Smooth muscle cell (in vitro differentiated cells): ENCODE measurements at regions not wholly inside any gene's neighbourhood (a gene's known extent, or its start where the extent isn't known, plus 50 kb on each side); places are given as distances from the start of the nearest gene placed in this dataset.

ENCODE experiments used
- DNase-seq: peaks from one replicate; lab custom pipeline; 2025; ENCODE audit not compliant: unreplicated experiment; lab: John Stamatoyannopoulos, UW
- H2AFZ ChIP-seq: fragments of 200-600 bp; sonication (generic); 2 replicates; pipeline ENCODE4 v1.6.0; 2016; ENCODE audit warnings: antibody characterized with exemption, low read depth, mild to moderate bottlenecking
- H3F3A ChIP-seq: fragments of 200-600 bp; sonication (generic); 2 replicates; pipeline ENCODE4 v1.6.0; 2017; ENCODE audit warnings: antibody characterized with exemption, low read depth
- H3K27ac ChIP-seq: fragments of 200-600 bp; sonication (generic); 2 replicates; pipeline ENCODE4 v1.5.1; 2016; ENCODE audit warnings: low read depth, mild to moderate bottlenecking
- H3K27me3 ChIP-seq: fragments of 200-600 bp; sonication (generic); 2 replicates; pipeline ENCODE4 v1.6.1; 2016; ENCODE audit warnings: low read depth, mild to moderate bottlenecking
- H3K36me3 ChIP-seq: fragments of 200-600 bp; sonication (generic); 2 replicates; pipeline ENCODE4 v1.5.1; 2016; ENCODE audit warnings: low read depth
- H3K4me1 ChIP-seq: fragments of 200-600 bp; sonication (generic); 2 replicates; pipeline ENCODE4 v1.5.1; 2016; ENCODE audit warnings: low read depth
- H3K4me2 ChIP-seq: fragments of 200-600 bp; sonication (generic); 2 replicates; pipeline ENCODE4 v1.6.0; 2016; ENCODE audit warnings: mild to moderate bottlenecking
- H3K4me3 ChIP-seq: fragments of 200-600 bp; sonication (generic); 2 replicates; pipeline ENCODE4 v1.5.1; 2016; ENCODE audit warnings: mild to moderate bottlenecking
- H3K79me2 ChIP-seq: fragments of 200-600 bp; sonication (generic); 2 replicates; pipeline ENCODE4 v1.6.0; 2016; ENCODE audit warnings: low read depth, mild to moderate bottlenecking
- H3K9ac ChIP-seq: fragments of 200-600 bp; sonication (generic); 2 replicates; pipeline ENCODE4 v1.6.0; 2016; ENCODE audit warnings: low read depth
- H3K9me3 ChIP-seq: fragments of 200-600 bp; sonication (generic); replicated peaks from 2 replicates; pipeline ENCODE4 v1.5.1; 2016; ENCODE audit warnings: low read depth
- H4K20me1 ChIP-seq: fragments of 200-600 bp; sonication (generic); 2 replicates; pipeline ENCODE4 v1.6.0; 2016; ENCODE audit warnings: low read depth
- whole genome bisulfite sequencing: methylation state at CpG from one replicate; pipeline ENCODE4 v1.1.7; 2016; ENCODE audit warnings: low lambda C conversion rate; 5-methylcytosine and 5-hydroxymethylcytosine counted together
- TF ChIP-seq, protein P1 (sequence below): fragments of 200-600 bp; sonication (generic); IDR thresholded peaks from 2 replicates; pipeline ENCODE4 v1.5.1; 2017; ENCODE audit warnings: borderline replicate concordance, mild to moderate bottlenecking, antibody characterized with exemption; ENCODE audit not compliant: insufficient read depth, poor library complexity, severe bottlenecking

DNA sequence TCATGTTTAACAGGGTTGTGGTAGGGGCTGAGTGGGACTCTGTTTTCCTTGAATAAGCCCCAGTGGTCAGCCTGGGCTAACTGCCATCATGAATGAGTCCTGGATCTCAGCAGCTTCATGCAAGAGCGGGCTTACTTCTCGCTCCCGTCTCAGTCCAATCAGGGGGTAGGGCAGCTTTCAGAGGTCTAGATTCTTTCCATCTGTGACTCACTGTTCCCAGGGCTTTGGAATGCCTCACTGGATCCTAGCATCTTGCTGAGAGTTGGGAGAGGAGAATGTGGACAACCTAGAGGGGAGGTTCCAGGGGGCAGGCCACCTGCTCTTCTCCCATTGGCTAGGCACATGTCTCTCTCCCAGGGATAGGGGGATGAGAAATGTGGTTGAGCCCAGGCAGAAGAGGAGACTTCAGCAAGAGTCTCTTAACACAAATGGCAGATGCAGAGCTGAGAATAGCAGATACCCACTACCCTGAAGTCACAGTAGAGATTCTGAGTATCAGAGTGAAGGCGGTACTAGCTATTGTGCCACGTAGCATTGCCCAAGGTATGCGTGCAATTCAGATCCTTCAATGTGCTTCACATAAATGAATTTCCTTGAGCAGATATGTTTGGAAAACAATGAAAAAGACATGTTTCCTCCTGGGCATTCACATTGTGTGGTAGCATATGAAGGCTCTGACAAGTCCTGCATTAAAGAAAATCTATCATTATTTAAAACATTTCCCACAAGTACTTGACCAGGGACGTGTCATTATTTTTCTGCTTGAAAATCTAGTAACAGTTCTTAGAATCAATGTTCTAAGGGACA, 257.7 kb upstream of the PROK2 start:
- H3K9ac ChIP-seq = no peak overlapping the region
- no peak overlapping the region for H3K4me2 ChIP-seq
- H3K4me3 ChIP-seq = no peak overlapping the region
- no peak overlapping the region for H2AFZ ChIP-seq
- no peaks in the 10 kb centered on the region for H3F3A ChIP-seq
- WGBS = 58% methylated on average over 7 of the region's 7 CpGs
- H3K27me3 ChIP-seq = no peaks in the 10 kb centered on the region
- peaks cover 3% of the 10 kb centered on the region for H3K4me1 ChIP-seq
- peak; percentile 7 for DNase-seq
- H4K20me1 ChIP-seq = no peaks in the 10 kb centered on the region
- no peak overlapping the region for H3K27ac ChIP-seq
- H3K79me2 ChIP-seq = no peaks in the 10 kb centered on the region
- H3K36me3 ChIP-seq = no peaks in the 10 kb centered on the region
- TF ChIP-seq, protein P1, sequence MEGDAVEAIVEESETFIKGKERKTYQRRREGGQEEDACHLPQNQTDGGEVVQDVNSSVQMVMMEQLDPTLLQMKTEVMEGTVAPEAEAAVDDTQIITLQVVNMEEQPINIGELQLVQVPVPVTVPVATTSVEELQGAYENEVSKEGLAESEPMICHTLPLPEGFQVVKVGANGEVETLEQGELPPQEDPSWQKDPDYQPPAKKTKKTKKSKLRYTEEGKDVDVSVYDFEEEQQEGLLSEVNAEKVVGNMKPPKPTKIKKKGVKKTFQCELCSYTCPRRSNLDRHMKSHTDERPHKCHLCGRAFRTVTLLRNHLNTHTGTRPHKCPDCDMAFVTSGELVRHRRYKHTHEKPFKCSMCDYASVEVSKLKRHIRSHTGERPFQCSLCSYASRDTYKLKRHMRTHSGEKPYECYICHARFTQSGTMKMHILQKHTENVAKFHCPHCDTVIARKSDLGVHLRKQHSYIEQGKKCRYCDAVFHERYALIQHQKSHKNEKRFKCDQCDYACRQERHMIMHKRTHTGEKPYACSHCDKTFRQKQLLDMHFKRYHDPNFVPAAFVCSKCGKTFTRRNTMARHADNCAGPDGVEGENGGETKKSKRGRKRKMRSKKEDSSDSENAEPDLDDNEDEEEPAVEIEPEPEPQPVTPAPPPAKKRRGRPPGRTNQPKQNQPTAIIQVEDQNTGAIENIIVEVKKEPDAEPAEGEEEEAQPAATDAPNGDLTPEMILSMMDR = no peak
- no peaks in the 10 kb centered on the region for H3K9me3 ChIP-seq

DNA sequence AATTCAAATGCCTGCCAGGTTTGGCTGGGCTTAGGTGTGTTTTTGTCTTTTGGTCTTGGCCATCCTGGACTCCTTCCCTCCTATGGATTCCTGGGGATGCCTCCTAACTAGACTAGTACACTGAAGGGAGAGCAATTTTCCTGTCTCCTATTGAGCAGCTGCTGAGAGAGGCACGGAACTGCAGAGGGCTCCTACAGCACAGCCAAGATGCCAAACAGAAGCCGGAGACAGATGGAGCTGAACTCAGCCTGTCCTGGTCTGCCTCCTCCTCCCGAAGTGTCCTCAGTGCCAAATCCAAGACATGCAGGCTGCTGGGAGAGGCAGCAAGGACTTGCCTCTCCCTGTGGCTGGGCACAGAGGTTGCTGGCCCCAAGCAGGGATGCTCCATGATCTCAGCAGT, 256.6 kb upstream of the PROK2 start:
- Histone ChIP-seq H3K4me1 (peaks cover 3% of the 10 kb centered on the region), H4K20me1 (no peaks in the 10 kb centered on the region), H3K27ac (no peak overlapping the region), H3K4me3 (no peak overlapping the region), H3K9ac (no peak overlapping the region), H3K36me3 (no peaks in the 10 kb centered on the region), H3F3A (no peaks in the 10 kb centered on the region), H3K9me3 (no peaks in the 10 kb centered on the region), H3K4me2 (no peak overlapping the region), H2AFZ (no peak overlapping the region), H3K27me3 (no peaks in the 10 kb centered on the region), H3K79me2 (no peaks in the 10 kb centered on the region)
- peak; percentile 4 for DNase-seq
- TF ChIP-seq, protein P1 = no peak
- 41% methylated on average over 3 of the region's 3 CpGs for WGBS

DNA sequence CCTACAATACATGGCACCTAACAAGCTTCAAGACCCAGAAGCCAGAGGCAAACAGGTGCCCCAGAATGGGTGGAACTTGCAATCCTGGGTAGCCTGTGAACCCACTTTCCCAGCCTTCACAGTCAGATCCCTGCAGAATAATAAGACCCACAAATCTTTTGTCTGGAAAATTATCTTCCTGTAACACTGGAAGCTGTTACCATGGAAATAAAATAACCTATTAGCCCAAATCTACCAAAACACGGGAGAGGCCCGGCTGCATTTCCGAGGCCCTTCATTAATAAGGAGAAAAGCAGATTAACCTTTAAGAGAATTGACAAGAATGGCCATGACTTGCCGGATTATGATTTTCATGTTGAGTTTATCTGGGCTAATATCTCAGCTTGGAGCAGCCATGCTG, 256.1 kb upstream of the PROK2 start:
- H3F3A ChIP-seq = no peaks in the 10 kb centered on the region
- H3K27ac ChIP-seq = no peak overlapping the region
- H3K9ac ChIP-seq = no peak overlapping the region
- H3K9me3 ChIP-seq = no peaks in the 10 kb centered on the region
- H4K20me1 ChIP-seq = no peaks in the 10 kb centered on the region
- no peaks in the 10 kb centered on the region for H3K36me3 ChIP-seq
- H3K79me2 ChIP-seq = no peaks in the 10 kb centered on the region
- TF ChIP-seq, protein P1 = no peak
- no peak for DNase-seq
- WGBS = 98% methylated on average over 4 of the region's 4 CpGs
- no peak overlapping the region for H2AFZ ChIP-seq
- H3K27me3 ChIP-seq = no peaks in the 10 kb centered on the region
- no peak overlapping the region for H3K4me2 ChIP-seq
- peaks cover 3% of the 10 kb centered on the region for H3K4me1 ChIP-seq
- H3K4me3 ChIP-seq = no peak overlapping the region

DNA sequence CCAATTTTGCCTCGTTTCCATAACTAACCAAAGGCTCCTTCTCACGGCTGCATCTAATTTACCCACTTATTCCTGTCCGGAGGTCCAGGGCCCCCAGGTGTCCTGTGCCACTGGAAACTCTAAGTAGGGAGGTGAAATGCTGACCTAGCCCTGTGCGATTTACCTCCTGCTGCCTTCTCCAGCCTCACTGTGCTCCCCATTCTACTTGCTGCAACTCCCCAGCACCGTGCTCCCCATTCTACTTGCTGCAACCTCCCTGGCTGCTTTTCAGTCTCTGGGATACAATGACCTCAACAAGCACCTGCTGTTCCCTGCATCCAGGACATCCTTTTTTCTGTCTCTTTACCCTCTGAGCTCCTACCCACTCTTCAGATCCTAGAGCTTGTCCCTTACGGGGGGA, 254.7 kb upstream of the PROK2 start:
- DNase-seq = no peak
- Histone ChIP-seq H3K36me3 (no peaks in the 10 kb centered on the region), H2AFZ (no peak overlapping the region), H3K79me2 (no peaks in the 10 kb centered on the region), H3K9ac (no peak overlapping the region), H3K4me3 (no peak overlapping the region), H4K20me1 (no peaks in the 10 kb centered on the region), H3K27me3 (no peaks in the 10 kb centered on the region), H3K9me3 (no peaks in the 10 kb centered on the region), H3F3A (no peaks in the 10 kb centered on the region), H3K4me2 (no peak overlapping the region), H3K4me1 (peaks cover 3% of the 10 kb centered on the region), H3K27ac (no peak overlapping the region)
- TF ChIP-seq, protein P1 = no peak
- WGBS = 88% methylated on average over 6 of the region's 6 CpGs
